ENCODE measurements at regions not wholly inside any gene's neighbourhood (a gene's known extent, or its start where the extent isn't known, plus 50 kb on each side); places are given as distances from the start of the nearest gene placed in this dataset.

- H3K27me3 Mint-ChIP-seq (ENCODE audit: low read depth in 3 of 3), result no peaks in the 10 kb centered on the region
- Histone ChIP-seq H2AFZ (ENCODE audit: insufficient read depth, low read depth, low read length, poor library complexity, severe bottlenecking) (no peak overlapping the region), H3K9ac (ENCODE audit: insufficient read depth, low read length, poor library complexity, severe bottlenecking) (no peak overlapping the region), H3K27me3 (ENCODE audit: control insufficient read depth in 2 of 2, insufficient read depth in 2 of 2, low read length in 2 of 2) (no peaks in the 10 kb centered on the region), H3K36me3 (replicated peaks in 1 of 2; ENCODE audit: control insufficient read depth in 1 of 2, insufficient read depth in 2 of 2, low read length in 2 of 2) (no peaks in the 10 kb centered on the region), H3K4me3 (replicated peaks in 1 of 3; ENCODE audit: low read depth in 2 of 3, low read length in 3 of 3) (no peak overlapping the region), H3K4me2 (replicated peaks; ENCODE audit: extremely low read depth, low read length, poor library complexity, severe bottlenecking) (no peak overlapping the region), H3K9me3 (replicated peaks in 1 of 2; ENCODE audit: control insufficient read depth in 1 of 2, insufficient read depth in 1 of 2, low read length in 2 of 2) (no peaks in the 10 kb centered on the region), H4K20me1 (ENCODE audit: insufficient read depth, low read length) (no peaks in the 10 kb centered on the region), H3K27ac (ENCODE audit: low read depth in 1 of 2, low read length in 2 of 2) (no peak overlapping the region), H3K4me1 (ENCODE audit: control insufficient read depth in 1 of 2, insufficient read depth in 2 of 2, low read length in 2 of 2) (peaks cover 14 to 15% of the 10 kb centered on the region in 2 donors), H3K79me2 (ENCODE audit: insufficient read depth, low read length) (no peaks in the 10 kb centered on the region)
- no peaks in the 10 kb centered on the region for H3K36me3 Mint-ChIP-seq
- no CpG with 5 or more reads among the region's 2 CpGs for WGBS (ENCODE audit: insufficient coverage)
- TF ChIP-seq CTCF (IDR thresholded peaks at IDR 0.05), result no peak
- H3K9me3 Mint-ChIP-seq, result peaks cover 0 to 3% (median 0%) of the 10 kb centered on the region in 7 donors
- H3K4me3 Mint-ChIP-seq, result no peak overlapping the region
- intact Hi-C loops (cut with micrococcal nuclease), result no loop called here
- DNase-seq, result no peak
- peaks cover 22% of the 10 kb centered on the region for H3K4me1 Mint-ChIP-seq
- no peak overlapping the region for H3K27ac Mint-ChIP-seq
Observed at GRCh38 chr5:158436271-158437065, 577.5 kb upstream of the CLINT1 start.

- DNase-seq, result no peak
- no peak overlapping the region for H3K9ac ChIP-seq (ENCODE audit: insufficient read depth, low read length, poor library complexity, severe bottlenecking)
Observed at GRCh38 chr5:158435161-158435616, 576.2 kb upstream of the CLINT1 start.

More at GRCh38 chr5:158435161-158435616, 576.2 kb upstream of the CLINT1 start:
- Histone ChIP-seq H3K79me2 (ENCODE audit: insufficient read depth, low read length) (no peaks in the 10 kb centered on the region), H3K9me3 (replicated peaks in 1 of 2; ENCODE audit: control insufficient read depth in 1 of 2, insufficient read depth in 1 of 2, low read length in 2 of 2) (peaks cover 0 to under 1% of the 10 kb centered on the region in 2 donors), H4K20me1 (ENCODE audit: insufficient read depth, low read length) (no peaks in the 10 kb centered on the region), H3K36me3 (replicated peaks in 1 of 2; ENCODE audit: control insufficient read depth in 1 of 2, insufficient read depth in 2 of 2, low read length in 2 of 2) (no peaks in the 10 kb centered on the region), H3K4me3 (replicated peaks in 1 of 3; ENCODE audit: low read depth in 2 of 3, low read length in 3 of 3) (no peak overlapping the region), H3K4me2 (replicated peaks; ENCODE audit: extremely low read depth, low read length, poor library complexity, severe bottlenecking) (peak overlapping the region; percentile 6), H3K27me3 (ENCODE audit: control insufficient read depth in 2 of 2, insufficient read depth in 2 of 2, low read length in 2 of 2) (no peaks in the 10 kb centered on the region), H3K27ac (ENCODE audit: low read depth in 1 of 2, low read length in 2 of 2) (no peak overlapping the region), H2AFZ (ENCODE audit: insufficient read depth, low read depth, low read length, poor library complexity, severe bottlenecking) (no peak overlapping the region), H3K4me1 (ENCODE audit: control insufficient read depth in 1 of 2, insufficient read depth in 2 of 2, low read length in 2 of 2) (peaks cover 14 to 15% of the 10 kb centered on the region in 2 donors)
- H3K27ac Mint-ChIP-seq, result peak overlapping the region in 1 of 7 donors; percentile 72
- H3K4me1 Mint-ChIP-seq, result peaks cover 26% of the 10 kb centered on the region
- H3K27me3 Mint-ChIP-seq (ENCODE audit: low read depth in 3 of 3), result no peaks in the 10 kb centered on the region
- intact Hi-C loops (cut with micrococcal nuclease), result no loop called here
- TF ChIP-seq CTCF (IDR thresholded peaks at IDR 0.05), result no peak
- H3K36me3 Mint-ChIP-seq, result no peaks in the 10 kb centered on the region
- H3K9me3 Mint-ChIP-seq, result peaks cover 0 to 3% (median 0%) of the 10 kb centered on the region in 7 donors
- 0% methylated on average over 1 of the region's 4 CpGs for WGBS (ENCODE audit: insufficient coverage)
- no peak overlapping the region for H3K4me3 Mint-ChIP-seq
